Mesenchymal stem cell (in vitro differentiated cells and primary cell): ENCODE measurements at regions not wholly inside any gene's neighbourhood (a gene's known extent, or its start where the extent isn't known, plus 50 kb on each side); places are given as distances from the start of the nearest gene placed in this dataset.
"Not testable (repeated sequence)": the region's sequence is repeated elsewhere in the genome, so short reads cannot be mapped to it uniquely, and the experiment has no call there.

Source experiments
- DNase-seq: peaks from one replicate; pipeline ENCODE4 v3.0.0-alpha.2; 2013
- H2AFZ ChIP-seq: one replicate; pipeline ENCODE4 v1.6.1; 2013; ENCODE audit warnings: low read depth, mild to moderate bottlenecking, control low read depth, inconsistent platforms, low read length, moderate library complexity
- H2AK5ac ChIP-seq: 2 replicates; pipeline ENCODE4 v1.6.1; 2013; ENCODE audit warnings: low read length, moderate library complexity, mild to moderate bottlenecking, inconsistent platforms; ENCODE audit not compliant: severe bottlenecking
- H2BK120ac ChIP-seq: one replicate; pipeline ENCODE4 v1.6.1; 2013; ENCODE audit warnings: low read depth, mild to moderate bottlenecking, inconsistent platforms, low read length, moderate library complexity
- H2BK12ac ChIP-seq, 2 experiments: one replicate each; pipeline ENCODE4 v1.6.1; 2013; ENCODE audit warnings: inconsistent platforms in 2 of 2, low read length in 2 of 2, mild to moderate bottlenecking in 2 of 2, moderate library complexity in 2 of 2, control low read depth in 1 of 2
- H2BK15ac ChIP-seq: one replicate; pipeline ENCODE4 v1.6.1; 2013; ENCODE audit warnings: mild to moderate bottlenecking, low read depth, inconsistent platforms; ENCODE audit not compliant: poor library complexity, severe bottlenecking
- H2BK5ac ChIP-seq: 2 replicates; pipeline ENCODE4 v1.6.1; 2013; ENCODE audit warnings: low read depth, mild to moderate bottlenecking, low read length, control low read depth, inconsistent platforms; ENCODE audit not compliant: poor library complexity, severe bottlenecking
- H3K14ac ChIP-seq, 2 experiments: one replicate each; pipeline ENCODE4 v1.6.1; 2013; ENCODE audit warnings: inconsistent platforms in 2 of 2, low read length in 2 of 2, control low read depth in 1 of 2, mild to moderate bottlenecking in 1 of 2, moderate library complexity in 1 of 2
- H3K18ac ChIP-seq, 2 experiments: one replicate each; pipeline ENCODE4 v1.6.1; 2013; ENCODE audit warnings: inconsistent platforms in 2 of 2, low read length in 2 of 2, control low read depth in 1 of 2, low read depth in 1 of 2, mild to moderate bottlenecking in 1 of 2
- H3K23ac ChIP-seq, 2 experiments: one replicate each; pipeline ENCODE4 v1.6.1; 2013; ENCODE audit warnings: inconsistent platforms in 2 of 2, low read length in 2 of 2, mild to moderate bottlenecking in 2 of 2, moderate library complexity in 2 of 2, control low read depth in 1 of 2
- H3K27ac ChIP-seq: 2 replicates; pipeline ENCODE4 v1.5.1; 2013; ENCODE audit warnings: mild to moderate bottlenecking, moderate library complexity, low read length, control low read depth, inconsistent platforms; ENCODE audit not compliant: poor library complexity, severe bottlenecking
- H3K27me3 ChIP-seq, 2 experiments: 2 replicates each; pipeline versions ENCODE4 v1.6.1 to v1.7.0; 2013; ENCODE audit warnings: low read length in 2 of 2, mild to moderate bottlenecking in 2 of 2, moderate library complexity in 2 of 2, control low read depth in 1 of 2, inconsistent platforms in 1 of 2; ENCODE audit not compliant: control insufficient read depth in 1 of 2, insufficient read depth in 1 of 2
- H3K36me3 ChIP-seq, 2 experiments: 2 replicates each; pipeline versions ENCODE4 v1.6.1 to v1.7.0; 2013; ENCODE audit warnings: low read length in 2 of 2, control low read depth in 1 of 2, inconsistent platforms in 1 of 2, low read depth in 1 of 2, mild to moderate bottlenecking in 1 of 2; ENCODE audit not compliant: insufficient read depth in 2 of 2, control insufficient read depth in 1 of 2
- H3K4ac ChIP-seq, 2 experiments: one replicate each; pipeline ENCODE4 v1.6.1; 2013; ENCODE audit warnings: inconsistent platforms in 2 of 2, low read length in 2 of 2, mild to moderate bottlenecking in 2 of 2, moderate library complexity in 2 of 2, control low read depth in 1 of 2, low read depth in 1 of 2
- H3K4me1 ChIP-seq: 2 replicates; pipeline ENCODE4 v1.6.1; 2013; ENCODE audit warnings: low read depth, low read length, control low read depth; ENCODE audit not compliant: control insufficient read depth, insufficient read depth
- H3K4me2 ChIP-seq: 2 replicates; pipeline ENCODE4 v1.6.1; 2013; ENCODE audit warnings: low read length, mild to moderate bottlenecking, inconsistent platforms; ENCODE audit not compliant: poor library complexity, severe bottlenecking
- H3K4me3 ChIP-seq, 2 experiments: 2 replicates each; pipeline versions ENCODE4 v1.5.1 to v1.7.0; 2013; ENCODE audit warnings: low read length in 2 of 2, mild to moderate bottlenecking in 2 of 2, control low read depth in 1 of 2, low read depth in 1 of 2; ENCODE audit not compliant: insufficient read depth in 1 of 2
- H3K79me1 ChIP-seq: replicated peaks from 2 replicates; pipeline ENCODE4 v1.6.1; 2013; ENCODE audit warnings: mild to moderate bottlenecking, control low read depth, low read length, inconsistent platforms; ENCODE audit not compliant: poor library complexity, severe bottlenecking
- H3K9ac ChIP-seq: 2 replicates; pipeline ENCODE4 v1.7.0; 2013; ENCODE audit warnings: mild to moderate bottlenecking, low read length, moderate library complexity
- H3K9me3 ChIP-seq: 2 replicates; pipeline ENCODE4 v1.7.0; 2013; ENCODE audit warnings: mild to moderate bottlenecking, low read length; ENCODE audit not compliant: control insufficient read depth
- H4K8ac ChIP-seq: one replicate; pipeline ENCODE4 v1.6.1; 2013; ENCODE audit warnings: inconsistent platforms, mild to moderate bottlenecking, low read length, moderate library complexity
- H4K91ac ChIP-seq: one replicate; pipeline ENCODE4 v1.6.1; 2013; ENCODE audit warnings: mild to moderate bottlenecking, low read length, inconsistent platforms
- WGBS: methylation state at CpG from one replicate; pipeline ENCODE4 v1.1.7; 2013; ENCODE audit warnings: mixed read lengths; 5-methylcytosine and 5-hydroxymethylcytosine counted together

DNA sequence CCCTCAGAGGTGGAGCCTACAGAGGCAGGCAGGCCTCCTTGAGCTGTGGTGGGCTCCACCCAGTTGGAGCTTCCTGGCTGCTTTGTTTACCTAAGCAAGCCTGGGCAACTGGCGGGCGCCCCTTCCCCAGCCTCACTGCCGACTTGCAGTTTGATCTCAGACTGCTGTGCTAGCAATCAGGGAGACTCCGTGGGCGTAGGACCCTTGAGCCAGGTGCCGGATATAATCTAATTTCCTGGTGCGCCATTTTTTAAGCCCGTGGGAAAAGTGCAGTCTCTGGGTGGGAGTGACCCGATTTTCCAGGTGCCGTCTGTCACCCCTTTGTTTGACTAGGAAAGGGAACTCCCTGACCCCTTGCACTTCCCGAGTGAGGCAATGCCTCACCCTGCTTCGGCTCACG lies 769.1 kb upstream of the SEMA6A start:
- H3K4me1 ChIP-seq, H2AFZ ChIP-seq, H3K4me2 ChIP-seq, H3K14ac ChIP-seq, H3K36me3 ChIP-seq, H3K9ac ChIP-seq, H2AK5ac ChIP-seq, H2BK5ac ChIP-seq, H3K4me3 ChIP-seq, H3K79me1 ChIP-seq, H3K18ac ChIP-seq, H2BK15ac ChIP-seq, H3K9me3 ChIP-seq, H2BK120ac ChIP-seq, H4K91ac ChIP-seq, DNase-seq, H3K27me3 ChIP-seq, H3K27ac ChIP-seq, H3K4ac ChIP-seq, H2BK12ac ChIP-seq, H3K23ac ChIP-seq, H4K8ac ChIP-seq: not testable (repeated sequence)
- 44% methylated on average over 11 of the region's 13 CpGs for WGBS

DNA sequence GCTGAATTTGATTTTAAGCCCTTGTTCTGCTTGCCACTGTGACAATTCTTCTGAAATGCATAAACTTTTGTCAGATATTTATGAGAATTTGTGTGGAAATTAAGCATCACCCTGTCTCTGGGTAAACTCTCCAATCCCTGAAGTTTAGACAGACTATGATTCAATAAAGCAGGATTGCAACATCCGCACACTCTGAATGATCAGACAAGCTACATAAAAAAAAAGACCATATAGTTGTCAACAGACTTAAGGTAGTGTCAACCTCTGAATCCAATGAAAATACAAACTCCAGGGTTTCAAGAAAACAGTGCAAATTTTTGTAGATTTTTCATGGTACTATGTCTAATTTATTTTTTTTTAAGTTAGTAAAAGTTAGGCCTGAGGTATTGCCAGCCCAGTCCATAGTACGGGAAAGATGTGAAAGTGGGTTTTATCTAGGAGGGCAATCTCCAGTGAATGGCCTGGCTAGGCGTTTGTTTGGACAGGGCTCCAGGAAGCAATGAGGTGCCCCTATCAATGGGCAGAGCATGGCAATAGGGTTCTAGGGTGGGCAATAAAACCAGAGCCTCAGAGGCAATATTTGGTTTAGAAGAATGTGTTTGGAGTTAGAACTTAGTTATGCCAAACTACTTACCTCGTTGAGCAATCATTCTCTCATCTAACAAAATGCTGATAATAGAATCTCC lies 762.6 kb upstream of the SEMA6A start:
- Histone ChIP-seq H3K4me2 (no peak overlapping the region), H3K9me3 (no peaks in the 10 kb centered on the region), H3K27ac (no peak overlapping the region), H3K23ac (no peak overlapping the region), H3K9ac (no peak overlapping the region), H2BK5ac (no peak overlapping the region), H3K36me3 (no peaks in the 10 kb centered on the region), H3K14ac (no peak overlapping the region), H3K79me1 (no peaks in the 10 kb centered on the region), H3K27me3 (no peaks in the 10 kb centered on the region), H2AK5ac (no peak overlapping the region), H2BK12ac (no peak overlapping the region), H3K18ac (no peak overlapping the region), H4K91ac (no peak overlapping the region), H2BK120ac (no peak overlapping the region), H3K4me3 (no peak overlapping the region), H4K8ac (no peak overlapping the region), H2BK15ac (no peak overlapping the region), H3K4me1 (no peaks in the 10 kb centered on the region), H3K4ac (no peak overlapping the region), H2AFZ (no peak overlapping the region)
- DNase-seq: peak; percentile 12
- WGBS: 88% methylated on average over 3 of the region's 4 CpGs

DNA sequence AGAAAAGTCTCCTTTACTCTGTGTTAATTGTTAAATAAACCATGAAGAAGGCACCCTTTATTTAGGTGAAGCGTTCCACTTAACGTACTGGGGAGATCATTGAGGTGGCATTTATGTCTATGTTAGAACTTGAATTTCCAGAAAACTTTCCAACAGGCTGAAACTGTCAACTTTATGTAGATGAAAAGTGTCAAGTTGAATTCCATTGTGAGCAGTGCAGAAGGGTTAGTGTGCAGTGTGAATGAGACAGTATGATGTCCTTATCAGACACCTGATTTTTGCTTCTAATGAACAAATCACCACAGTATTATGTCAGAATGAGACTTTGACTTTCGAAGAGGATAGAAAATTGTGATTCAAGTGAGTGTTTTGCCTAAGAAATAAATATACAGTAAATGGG lies 761.6 kb upstream of the SEMA6A start:
- no peak overlapping the region for H3K4me2 ChIP-seq

GRCh38 chr5:117333011-117333410 lies 758.4 kb upstream of the SEMA6A start:
- no peak overlapping the region for H3K23ac ChIP-seq
- H3K18ac ChIP-seq: no peak overlapping the region
- no peak overlapping the region for H3K14ac ChIP-seq
- no peak overlapping the region for H2AK5ac ChIP-seq
- no peak overlapping the region for H3K9ac ChIP-seq
- H3K27ac ChIP-seq: no peak overlapping the region
- no peak overlapping the region for H3K4me3 ChIP-seq
- H4K8ac ChIP-seq: no peak overlapping the region
- H2BK5ac ChIP-seq: no peak overlapping the region
- no peaks in the 10 kb centered on the region for H3K79me1 ChIP-seq
- no peak overlapping the region for H2BK120ac ChIP-seq
- 97% methylated on average over 3 of the region's 3 CpGs for WGBS
- H3K9me3 ChIP-seq: peaks cover 7% of the 10 kb centered on the region
- no peak overlapping the region for H2AFZ ChIP-seq
- H3K27me3 ChIP-seq: no peaks in the 10 kb centered on the region
- H2BK15ac ChIP-seq: no peak overlapping the region
- no peak overlapping the region for H2BK12ac ChIP-seq
- no peaks in the 10 kb centered on the region for H3K4me1 ChIP-seq
- no peak for DNase-seq
- no peaks in the 10 kb centered on the region for H3K36me3 ChIP-seq
- no peak overlapping the region for H3K4me2 ChIP-seq
- H3K4ac ChIP-seq: no peak overlapping the region
- no peak overlapping the region for H4K91ac ChIP-seq

More for the DNA sequence above, 761.6 kb upstream of the SEMA6A start:
- no peaks in the 10 kb centered on the region for H3K36me3 ChIP-seq
- no peak overlapping the region for H3K4ac ChIP-seq
- no peak overlapping the region for H3K14ac ChIP-seq
- no peak overlapping the region for H3K9ac ChIP-seq
- no peak overlapping the region for H3K18ac ChIP-seq
- H4K8ac ChIP-seq: no peak overlapping the region
- H3K4me1 ChIP-seq: no peaks in the 10 kb centered on the region
- DNase-seq: no peak
- H3K27me3 ChIP-seq: no peaks in the 10 kb centered on the region
- WGBS: 81% methylated on average over 2 of the region's 3 CpGs
- no peak overlapping the region for H3K4me3 ChIP-seq
- no peak overlapping the region for H3K23ac ChIP-seq
- H4K91ac ChIP-seq: no peak overlapping the region
- no peak overlapping the region for H2BK12ac ChIP-seq
- H2BK15ac ChIP-seq: no peak overlapping the region
- H2AK5ac ChIP-seq: no peak overlapping the region
- no peak overlapping the region for H2BK120ac ChIP-seq
- no peak overlapping the region for H3K27ac ChIP-seq
- H3K79me1 ChIP-seq: no peaks in the 10 kb centered on the region
- H3K9me3 ChIP-seq: no peaks in the 10 kb centered on the region
- H2BK5ac ChIP-seq: no peak overlapping the region
- no peak overlapping the region for H2AFZ ChIP-seq
